HG02840 (cell line): ENCODE measurements at regions not wholly inside any gene's neighbourhood (a gene's known extent, or its start where the extent isn't known, plus 50 kb on each side); places are given as distances from the start of the nearest gene placed in this dataset.
"Not testable (repeated sequence)": the region's sequence is repeated elsewhere in the genome, so short reads cannot be mapped to it uniquely, and the experiment has no call there.

ENCODE experiments used
- ATAC-seq: cut with Tn5 transposase; IDR thresholded peaks from one replicate; pipeline ENCODE4 v1.9.1; 2021; ENCODE audit warnings: mild to moderate bottlenecking, moderate library complexity, moderate number of reproducible peaks; ENCODE audit not compliant: unreplicated experiment, low FRiP score

DNA sequence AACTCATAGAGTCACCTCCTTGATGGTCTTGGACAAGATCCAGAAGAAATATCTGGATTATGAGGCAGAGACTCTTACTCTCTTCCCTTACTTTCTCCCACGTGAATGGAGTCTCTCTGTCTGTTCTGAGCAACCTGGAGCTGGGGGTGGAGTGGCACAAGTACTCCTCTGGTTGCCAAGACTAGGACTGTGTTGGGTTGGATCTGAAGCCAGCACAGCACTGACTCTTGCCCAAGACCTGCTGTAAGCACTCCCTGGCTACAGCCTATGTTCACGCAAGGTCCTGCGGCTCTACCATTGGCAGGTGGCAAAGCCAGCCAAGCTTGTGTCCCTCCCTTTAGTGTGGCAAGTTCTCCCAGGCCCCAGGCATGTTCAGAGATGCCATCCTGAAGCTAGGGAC is 488.2 kb upstream of the NRG3 start:
- no peak for ATAC-seq

DNA sequence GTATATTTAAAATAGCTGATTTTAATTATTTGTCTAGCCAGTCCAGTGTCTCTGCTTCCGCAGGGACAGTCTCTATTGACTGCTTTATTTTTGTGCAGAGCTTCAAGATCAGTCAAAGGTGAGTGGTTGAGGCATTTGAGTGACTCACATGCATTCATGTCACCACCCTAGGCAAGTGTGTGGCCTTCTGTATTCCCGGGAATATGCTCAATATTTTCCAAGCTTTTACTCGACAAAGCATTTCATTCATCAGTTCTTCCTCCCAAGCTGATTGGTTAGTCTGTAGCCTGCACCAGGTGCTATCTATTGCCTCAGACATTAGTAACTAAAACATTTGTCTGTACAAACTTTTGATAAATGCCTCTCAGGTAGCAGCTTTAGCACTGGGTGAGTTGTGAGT is 471.5 kb upstream of the NRG3 start:
- no peak for ATAC-seq

DNA sequence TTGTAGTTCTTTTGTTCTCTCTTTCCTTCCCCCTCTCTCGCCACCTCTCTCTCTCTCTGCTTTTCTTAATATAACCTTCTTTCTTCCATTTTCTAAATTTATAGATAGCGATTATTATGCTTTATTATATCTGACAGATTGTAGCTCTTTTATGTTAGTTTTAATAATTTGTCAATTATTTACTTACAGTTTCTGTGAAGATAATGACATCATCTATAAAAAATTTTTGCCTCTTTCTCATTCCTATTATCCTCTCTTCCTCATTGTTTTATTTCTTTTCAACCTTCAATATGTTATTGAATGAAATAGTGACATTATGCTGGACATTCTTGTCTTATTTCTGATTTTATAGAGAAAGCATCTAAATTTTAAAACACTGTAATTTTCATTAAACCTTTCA is 469.6 kb upstream of the NRG3 start:
- ATAC-seq: no peak

DNA sequence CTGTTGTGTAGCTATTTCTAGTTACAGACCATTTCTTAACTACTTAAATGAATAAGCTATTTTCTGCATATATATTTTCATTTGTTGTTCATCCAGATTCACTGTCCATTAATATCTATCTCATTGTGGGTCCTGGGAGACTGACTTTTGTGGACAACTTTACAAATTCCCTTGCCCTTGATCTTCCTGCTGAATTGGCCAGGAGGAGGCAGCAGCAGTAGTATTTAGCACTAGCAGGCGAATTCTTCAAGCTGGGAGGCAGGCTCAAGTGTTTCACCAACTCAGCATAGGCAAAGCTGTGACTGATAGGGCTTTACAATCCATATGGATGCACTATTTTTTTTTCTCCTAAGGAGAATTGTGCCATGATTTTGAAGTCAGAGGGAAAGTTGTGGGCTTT is 461.0 kb upstream of the NRG3 start:
- ATAC-seq: no peak

DNA sequence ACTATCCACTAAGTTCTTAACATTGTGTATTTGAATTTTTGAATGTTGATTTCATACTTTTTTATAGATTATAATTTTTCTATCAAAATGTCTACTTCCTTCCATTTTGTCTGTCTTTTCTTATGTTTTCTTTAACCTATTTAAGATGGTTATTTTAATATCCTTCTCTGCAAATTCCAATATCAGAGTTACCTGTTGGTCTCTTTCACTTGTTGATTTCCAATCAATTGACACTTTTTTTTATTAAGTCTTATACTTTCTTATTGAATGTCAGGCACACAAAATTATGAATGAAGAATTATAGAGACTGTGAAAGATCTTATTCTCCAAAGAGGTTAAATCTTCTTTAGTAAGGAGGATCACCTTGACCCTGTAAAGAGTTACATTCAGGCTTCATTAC is 448.3 kb upstream of the NRG3 start:
- no peak for ATAC-seq

DNA sequence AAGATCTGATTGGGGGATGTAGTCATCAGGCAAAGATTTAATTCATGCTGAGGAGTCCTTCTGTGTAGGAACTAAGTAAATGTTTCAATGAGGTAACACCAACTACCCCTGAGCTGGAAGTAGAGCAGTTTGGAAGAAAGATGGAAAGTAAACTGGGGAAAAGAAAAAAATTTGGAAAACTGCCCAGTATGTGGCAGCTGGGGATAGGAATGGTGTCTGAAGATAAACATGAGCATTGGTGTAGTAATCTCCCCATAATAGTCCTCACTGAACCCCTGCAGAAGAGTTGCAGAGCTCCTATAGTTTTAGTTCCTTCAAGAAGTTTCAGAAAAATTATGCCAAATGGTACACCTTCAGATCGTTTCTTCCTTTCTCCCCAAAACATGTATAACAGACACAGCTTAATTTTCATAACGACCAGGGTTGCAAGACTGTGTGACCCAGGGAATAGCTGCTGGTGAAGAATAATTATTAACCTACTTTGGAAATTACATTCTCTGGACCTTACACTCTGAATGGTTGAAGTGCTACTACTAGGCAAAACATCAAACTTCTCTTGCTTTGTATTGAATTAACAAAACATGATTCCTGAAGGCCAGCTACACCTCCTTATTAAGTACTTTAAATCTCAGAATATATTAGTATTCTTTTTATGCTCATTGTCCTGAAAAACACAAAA is 446.4 kb upstream of the NRG3 start:
- ATAC-seq: no peak

DNA sequence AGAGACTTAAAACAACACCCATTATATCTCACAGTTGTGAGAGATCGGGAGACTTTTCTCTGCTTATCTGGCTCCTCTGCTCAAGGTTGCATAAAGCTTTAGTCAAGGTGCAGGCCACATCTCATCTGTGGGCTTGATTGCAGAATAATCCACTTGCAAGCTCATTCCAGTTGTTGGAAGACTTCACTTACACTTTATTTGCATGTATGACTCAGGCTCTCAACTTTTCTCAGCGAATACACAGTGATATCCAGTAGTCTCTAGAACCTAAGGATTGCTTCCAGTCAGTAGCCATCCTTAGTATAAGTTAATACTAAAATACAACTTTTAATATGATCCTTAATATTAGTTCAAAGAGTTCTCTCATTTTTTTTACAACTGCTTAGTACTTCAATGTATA is 435.5 kb upstream of the NRG3 start:
- no peak for ATAC-seq

DNA sequence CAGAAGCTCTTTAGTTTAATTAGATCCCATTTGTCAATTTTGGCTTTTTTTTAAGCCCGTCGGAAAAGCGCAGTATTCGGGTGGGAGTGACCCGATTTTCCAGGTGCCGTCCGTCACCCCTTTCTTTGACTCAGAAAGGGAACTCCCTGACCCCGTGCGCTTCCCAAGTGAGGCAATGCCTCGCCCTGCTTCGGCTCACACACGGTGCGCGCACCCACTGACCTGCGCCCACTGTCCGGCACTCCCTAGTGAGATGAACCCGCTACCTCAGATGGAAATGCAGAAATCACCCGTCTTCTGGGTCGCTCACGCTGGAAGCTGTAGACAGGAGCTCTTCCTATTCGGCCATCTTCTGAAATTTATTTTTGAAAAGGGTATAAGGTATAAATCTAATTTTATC is 433.4 kb upstream of the NRG3 start:
- not testable (repeated sequence) for ATAC-seq

DNA sequence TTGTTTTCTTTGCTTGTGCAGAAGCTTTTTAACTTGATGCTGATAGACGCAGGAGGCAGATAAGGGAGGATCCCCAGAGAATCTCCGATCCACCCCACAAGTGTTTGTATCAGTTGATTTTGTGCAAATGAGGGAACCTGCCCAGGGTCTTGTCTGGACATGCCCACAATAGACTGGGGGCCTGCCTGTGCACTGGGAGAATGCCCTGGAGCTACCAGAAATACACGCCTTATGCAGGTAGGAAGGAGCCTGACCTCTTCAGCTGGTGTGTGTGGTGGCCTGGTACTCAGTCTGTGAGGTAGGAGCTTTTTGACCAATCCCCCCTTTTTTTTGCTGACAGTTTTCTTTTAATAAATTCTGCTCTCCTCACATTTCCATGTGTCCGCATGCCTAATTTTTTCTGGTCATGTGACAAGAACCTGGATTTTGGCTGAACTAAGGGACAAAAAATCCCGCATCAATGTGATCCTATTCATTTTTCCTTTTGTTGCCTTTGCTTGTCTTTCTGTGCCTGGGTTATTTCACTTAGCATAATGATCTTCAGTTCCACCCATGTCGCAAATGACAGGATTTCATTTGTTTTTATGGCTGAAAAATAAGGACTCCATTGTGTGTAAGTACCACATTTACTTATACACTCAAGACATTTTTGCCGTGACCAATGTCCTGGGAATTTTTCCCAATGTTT is 430.6 kb upstream of the NRG3 start:
- no peak for ATAC-seq

DNA sequence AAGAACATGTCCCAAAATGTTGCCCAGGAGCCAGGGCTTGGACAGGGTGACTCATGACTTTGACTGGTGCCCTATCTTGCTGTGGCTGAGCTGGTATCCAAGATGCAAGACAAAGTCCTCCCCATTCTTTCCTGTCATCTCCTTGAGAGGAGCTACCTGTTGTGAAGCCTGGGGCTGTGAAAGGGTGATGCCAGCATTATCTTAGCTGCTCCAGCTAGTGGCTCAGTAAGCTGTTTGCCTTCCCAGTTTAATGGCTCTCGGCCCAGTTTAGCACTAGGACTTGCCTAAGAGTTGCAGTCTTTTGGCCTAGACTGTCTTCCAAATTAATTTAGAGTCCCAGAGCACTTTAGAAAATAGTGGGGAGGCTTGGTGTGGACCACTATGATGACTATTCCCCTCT is 424.3 kb upstream of the NRG3 start:
- ATAC-seq: no peak

DNA sequence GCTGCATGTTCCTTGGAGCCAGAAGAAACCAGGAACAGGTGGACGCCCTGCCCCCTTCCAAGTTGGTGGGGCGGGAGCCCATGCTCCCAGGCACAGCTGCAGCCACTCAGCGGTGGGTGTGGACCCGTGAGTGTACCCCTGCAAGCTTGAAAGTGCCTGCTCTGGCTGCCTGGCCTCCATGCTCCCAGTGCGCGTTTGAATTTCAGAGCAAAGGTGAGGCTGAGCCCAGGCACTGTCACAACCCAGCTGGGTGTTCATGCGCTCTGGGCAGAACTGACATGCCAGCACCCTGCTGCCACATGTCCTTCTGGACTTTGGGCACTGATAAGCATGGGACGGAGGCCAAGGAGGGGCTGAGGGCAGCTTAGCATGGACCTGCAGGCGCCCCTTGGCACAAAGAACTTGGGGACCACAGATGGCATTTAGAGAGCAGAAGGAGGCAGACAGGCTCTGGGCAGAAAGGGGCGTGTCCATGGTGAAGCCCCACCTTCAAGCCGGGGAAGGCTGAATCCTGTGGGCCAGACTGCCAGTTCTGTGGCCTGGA is 402.0 kb upstream of the NRG3 start:
- no peak for ATAC-seq

DNA sequence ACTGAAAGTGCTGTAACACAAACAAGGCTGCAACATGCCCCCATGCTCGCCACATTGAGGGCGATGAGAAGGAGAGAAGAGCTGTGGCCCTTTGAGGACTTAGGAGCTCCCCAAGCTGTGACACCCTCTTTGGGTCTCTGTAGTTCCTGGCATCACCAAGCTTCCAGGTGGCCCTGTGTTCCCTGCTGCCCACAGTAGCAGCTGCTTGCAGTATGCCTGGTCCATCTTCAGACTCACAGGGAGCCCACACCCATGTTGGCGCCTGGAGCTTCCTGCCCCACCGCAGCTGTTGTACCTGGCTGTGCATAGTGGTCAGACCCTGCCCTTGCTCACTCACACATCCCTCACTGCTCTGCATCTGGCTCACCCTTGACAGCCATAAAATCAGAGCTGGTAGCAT is 401.2 kb upstream of the NRG3 start:
- no peak for ATAC-seq

DNA sequence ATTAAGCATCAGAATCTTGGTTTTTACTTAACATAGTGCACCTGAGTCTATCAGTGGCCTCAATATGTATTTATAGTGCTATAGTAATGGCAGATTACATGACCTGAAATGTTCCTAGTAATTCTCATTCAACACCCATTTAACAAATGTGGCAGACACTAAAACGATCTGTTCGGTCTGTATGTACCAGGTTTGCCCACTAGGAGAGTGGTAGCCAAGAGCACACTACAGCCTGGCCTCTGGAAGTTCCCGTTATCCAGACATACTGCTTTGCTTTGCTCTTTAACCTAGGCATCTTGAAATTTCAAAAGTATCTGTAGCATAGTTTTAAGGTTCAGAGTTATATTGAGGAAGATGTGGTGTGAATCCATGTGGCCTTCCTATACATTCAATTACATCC is 395.7 kb upstream of the NRG3 start:
- no peak for ATAC-seq

DNA sequence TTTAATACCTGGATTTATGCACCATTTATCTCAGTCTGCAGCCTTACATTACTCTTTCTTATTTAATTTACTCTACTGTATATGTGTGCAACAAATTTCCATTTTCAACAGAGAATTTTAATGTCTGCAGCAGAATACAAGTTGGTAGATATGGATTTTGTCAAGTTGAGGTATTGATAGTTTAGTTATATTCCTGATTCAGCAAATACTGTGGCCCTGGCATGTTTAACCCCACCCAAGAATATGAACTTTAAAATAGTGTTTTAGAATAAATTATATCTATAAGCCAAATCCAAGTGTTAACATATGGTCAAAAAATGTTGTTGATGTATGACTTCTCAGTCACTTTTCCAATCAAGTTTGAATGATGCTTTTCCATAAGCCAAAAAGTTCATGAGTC is 378.4 kb upstream of the NRG3 start:
- no peak for ATAC-seq

DNA sequence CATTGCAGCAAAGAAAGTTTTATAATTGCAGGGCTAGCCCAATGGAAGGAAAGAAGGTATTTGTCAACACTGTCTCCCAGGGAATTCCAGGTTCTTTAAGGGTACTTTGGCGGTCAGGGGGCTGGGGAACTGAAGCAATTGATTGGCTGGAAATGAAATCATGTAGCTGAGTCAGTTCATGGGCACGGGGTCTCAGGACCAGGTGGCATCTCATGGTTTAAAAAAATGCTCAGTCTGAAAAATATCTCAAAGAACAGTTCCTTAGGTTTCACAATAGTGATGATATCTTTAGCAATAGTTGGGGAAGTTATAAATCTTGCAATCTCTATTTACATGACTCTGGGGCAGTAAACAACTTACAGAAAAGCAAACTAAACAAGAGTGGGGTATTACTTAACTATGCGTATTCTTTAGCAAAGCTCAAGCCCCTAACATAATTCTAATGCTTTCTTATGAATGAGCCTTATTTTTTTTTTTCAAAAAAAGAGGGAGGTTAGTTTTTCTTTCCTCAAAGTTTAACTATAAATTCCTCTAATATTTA is 376.9 kb upstream of the NRG3 start:
- ATAC-seq: no peak

DNA sequence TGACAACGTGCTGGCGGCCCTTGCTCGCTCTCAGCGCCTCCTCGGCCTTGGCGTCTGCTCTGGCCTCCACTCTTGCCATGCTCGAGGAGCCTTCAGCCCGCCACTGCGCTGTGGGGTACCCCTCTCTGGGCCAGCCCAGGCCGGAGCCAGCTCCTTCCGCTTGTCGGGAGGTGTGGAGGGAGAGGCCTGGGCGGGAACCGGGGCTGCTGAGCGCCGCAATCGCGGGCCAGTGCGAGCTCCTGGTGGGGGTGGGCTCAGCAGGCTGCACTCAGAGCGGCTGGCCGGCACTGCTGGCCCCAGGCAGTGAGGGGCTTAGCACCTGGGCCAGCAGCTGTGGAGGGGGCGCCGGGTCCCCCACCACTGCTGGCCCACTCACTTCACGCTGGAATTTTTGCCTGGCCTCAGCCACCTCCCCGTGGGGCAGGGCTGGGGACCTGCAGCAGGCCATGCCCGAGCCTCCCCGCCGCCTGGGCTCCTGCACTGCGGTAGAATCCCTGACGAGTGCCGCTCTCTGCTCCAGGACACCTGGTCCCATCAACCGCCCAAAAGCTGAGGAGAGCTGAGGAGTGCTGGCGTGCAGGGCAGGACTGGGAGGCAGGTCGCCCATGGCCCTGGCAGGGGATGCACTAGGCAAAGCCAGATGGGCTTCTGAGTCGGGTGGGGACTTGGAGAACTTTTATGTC is 372.2 kb upstream of the NRG3 start:
- ATAC-seq: no peak

DNA sequence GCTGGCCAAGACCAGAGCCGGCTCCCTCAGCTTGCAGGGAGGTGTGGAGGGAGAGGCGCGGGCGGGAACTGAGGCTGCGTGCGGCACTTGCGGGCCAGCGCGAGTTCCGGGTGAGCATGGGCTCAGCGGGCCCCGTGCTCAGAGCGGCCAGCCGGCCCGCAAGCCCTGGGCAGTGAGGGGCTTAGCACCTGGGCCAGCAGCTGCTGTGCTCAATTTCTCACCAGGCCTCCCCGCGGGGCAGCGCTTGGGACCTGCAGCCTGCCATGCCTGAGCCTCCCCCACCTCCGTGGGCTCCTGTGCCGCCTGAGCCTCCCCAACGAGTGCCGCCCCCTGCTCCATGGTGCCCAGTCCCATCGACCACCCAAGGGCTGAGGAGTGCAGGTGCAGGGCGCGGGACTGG is 369.2 kb upstream of the NRG3 start:
- ATAC-seq: not testable (repeated sequence)

DNA sequence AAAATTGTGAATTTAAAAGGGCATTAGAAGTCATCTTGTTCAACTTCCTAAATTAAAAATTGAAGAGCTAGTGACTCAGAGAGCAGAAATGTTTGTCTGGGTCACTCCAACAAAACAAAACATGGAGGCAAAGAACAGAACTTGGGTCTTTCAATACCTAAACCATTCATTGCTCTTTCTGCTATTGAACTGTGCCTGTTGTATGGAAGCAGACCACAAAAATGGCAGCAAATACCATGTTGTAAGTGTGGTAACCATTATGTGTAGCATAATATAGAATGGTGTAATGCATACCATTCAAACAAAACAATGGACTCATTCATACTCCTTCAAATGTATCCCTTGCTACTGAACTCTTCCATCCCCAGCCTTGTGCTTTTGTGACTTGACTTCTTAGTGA is 360.2 kb upstream of the NRG3 start:
- ATAC-seq: no peak

DNA sequence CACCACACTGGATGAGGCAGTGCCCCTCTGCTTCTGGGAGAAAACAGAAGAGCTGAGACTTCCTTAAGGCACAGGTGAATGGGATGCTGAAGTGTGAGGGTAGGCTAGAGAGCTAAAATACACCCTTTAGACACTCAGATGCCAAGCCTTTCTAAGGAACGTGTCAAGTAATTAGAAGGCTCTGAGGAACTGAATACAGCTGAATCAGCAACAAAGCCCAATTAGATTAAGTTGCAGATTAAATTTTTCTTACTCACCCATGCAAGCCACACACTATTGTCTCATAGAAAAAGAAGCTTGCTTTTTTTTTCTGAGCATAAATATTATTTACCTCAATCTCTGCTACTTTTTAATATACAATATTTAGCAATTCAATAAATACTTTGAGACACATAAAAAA is 354.3 kb upstream of the NRG3 start:
- no peak for ATAC-seq

DNA sequence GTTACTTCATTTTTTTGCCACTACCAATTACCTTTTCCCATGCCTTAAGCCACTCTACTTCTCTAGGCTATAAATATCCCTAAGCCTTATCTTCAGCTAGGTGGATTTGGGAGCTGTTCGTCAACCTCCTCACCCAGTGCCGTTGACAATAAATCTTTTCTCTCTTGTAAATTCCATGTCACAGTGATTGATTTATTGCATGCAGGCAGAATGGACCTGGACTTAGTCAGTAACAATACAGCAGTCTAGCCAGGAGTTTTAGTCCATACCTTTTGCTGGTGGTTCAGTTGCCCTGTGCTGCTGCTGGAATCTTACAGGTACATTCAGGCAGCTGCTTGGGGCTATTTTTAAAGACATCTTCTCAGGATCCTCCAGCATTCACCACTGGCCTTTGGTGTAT is 350.5 kb upstream of the NRG3 start:
- no peak for ATAC-seq

DNA sequence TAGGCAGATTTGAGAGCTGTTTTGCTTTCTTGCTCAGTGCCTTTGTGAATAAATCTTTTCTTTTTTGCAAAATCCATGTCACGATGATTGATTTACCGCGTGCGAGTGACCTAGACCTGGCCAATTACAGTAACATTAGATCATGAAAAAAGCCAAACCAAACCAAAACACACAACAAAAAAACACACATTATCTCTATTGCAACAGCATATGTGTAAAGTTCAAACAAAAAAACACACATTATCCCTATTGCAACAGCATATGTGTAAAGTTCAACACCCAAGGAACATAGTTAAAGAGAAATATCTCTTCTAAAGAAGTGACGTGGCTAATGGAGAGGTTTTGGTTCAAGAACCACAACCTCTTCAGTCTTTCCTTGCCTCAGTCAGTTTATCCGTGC is 342.6 kb upstream of the NRG3 start:
- ATAC-seq: no peak
